ENCODE measurements at regions not wholly inside any gene's neighbourhood (a gene's known extent, or its start where the extent isn't known, plus 50 kb on each side); places are given as distances from the start of the nearest gene placed in this dataset.

- no peak for TF ChIP-seq POLR2AphosphoS5 (IDR thresholded peaks at IDR 0.05)
- no peak for TF ChIP-seq CTCF (IDR thresholded peaks at IDR 0.05)
Measured at GRCh38 chr4:60400593-60400992, 799.5 kb upstream of the ADGRL3 start.

Data from upper lobe of left lung (tissue), 4 donors.